Esophagus muscularis mucosa (tissue), 4 donors: ENCODE measurements at regions not wholly inside any gene's neighbourhood (a gene's known extent, or its start where the extent isn't known, plus 50 kb on each side); places are given as distances from the start of the nearest gene placed in this dataset.

Experiments used
- DNase-seq: peaks from one replicate; pipeline ENCODE4 v3.0.0-alpha.2; 2017; ENCODE audit errors: extremely low spot score
- H3K27ac ChIP-seq, 4 donors: fragments of 200-600 bp; sonication (generic); replicated peaks in 1 of 4; 1 replicate in 3 of 4; 2 replicates in 1 of 4; pipeline ENCODE4 v1.5.1; 2016 to 2019; ENCODE audit warnings: mild to moderate bottlenecking in 1 of 4
- H3K27me3 ChIP-seq, 4 donors: fragments of 200-600 bp; sonication (generic); one replicate each; pipeline versions ENCODE4 v1.5.1 to v1.6.0; 2016 to 2019
- H3K36me3 ChIP-seq, 4 donors: fragments of 200-600 bp; sonication (generic); one replicate each; pipeline ENCODE4 v1.5.1; 2016 to 2019
- H3K4me1 ChIP-seq, 4 donors: fragments of 200-600 bp; sonication (generic); one replicate each; pipeline ENCODE4 v1.5.1; 2016 to 2019
- H3K4me3 ChIP-seq, 4 donors: fragments of 200-600 bp; sonication (generic); 1 replicate in 2 of 4; 2 replicates in 2 of 4; pipeline ENCODE4 v1.5.1; 2016 to 2019; ENCODE audit warnings: mild to moderate bottlenecking in 4 of 4, moderate library complexity in 1 of 4
- H3K9me3 ChIP-seq, 4 donors: fragments of 200-600 bp; sonication (generic); 1 replicate in 3 of 4; 2 replicates in 1 of 4; pipeline ENCODE4 v1.5.1; 2016 to 2019
- CTCF ChIP-seq, 3 experiments: fragments of 200-600 bp in 2 of 3; fragments of 450-650 bp in 1 of 3; sonication (generic) in 2 of 3; IDR thresholded peaks; one replicate each; pipeline ENCODE4 v1.5.1; 2017 to 2019; ENCODE audit warnings: antibody characterized with exemption in 3 of 3, mild to moderate bottlenecking in 2 of 3, moderate library complexity in 1 of 3
- EP300 ChIP-seq: sonication (generic); formaldehyde crosslinking; IDR thresholded peaks from one replicate; pipeline ENCODE4 v1.6.1; 2017; ENCODE audit warnings: antibody characterized with exemption
- POLR2A ChIP-seq: fragments of 450-650 bp; IDR thresholded peaks from one replicate; pipeline ENCODE4 v1.6.1; 2017; ENCODE audit warnings: antibody characterized with exemption, moderate library complexity, mild to moderate bottlenecking, low read depth
- POLR2AphosphoS5 ChIP-seq, 2 donors: sonication (generic); formaldehyde crosslinking; IDR thresholded peaks; one replicate each; pipeline ENCODE4 v1.6.1; 2017; ENCODE audit warnings: antibody characterized with exemption in 2 of 2
- WGBS: methylation state at CpG from one replicate; pipeline ENCODE4 v1.1.5; 2018; 5-methylcytosine and 5-hydroxymethylcytosine counted together
- intact Hi-C: fragments of 100-400 bp; cut with DNase I; formaldehyde crosslinking; loops from one replicate; pipeline ENCODE4 v1.15.1; 2023

- 92% methylated on average over 11 of the region's 17 CpGs for WGBS
- no peak for TF ChIP-seq POLR2A
- no peak for TF ChIP-seq EP300
- TF ChIP-seq POLR2AphosphoS5 (IDR thresholded peaks at IDR 0.05), result no peak
- TF ChIP-seq CTCF (IDR thresholded peaks at IDR 0.05), result no peak
- peaks cover 0 to 7% (median 0%) of the 10 kb centered on the region in 4 donors for H3K9me3 ChIP-seq
- no peaks in the 10 kb centered on the region for H3K36me3 ChIP-seq
- H3K27ac ChIP-seq, result no peak overlapping the region
- H3K4me1 ChIP-seq, result no peaks in the 10 kb centered on the region
- intact Hi-C loops, result no loop called here
- DNase-seq, result no peak
- no peak overlapping the region for H3K4me3 ChIP-seq
- peaks cover 0 to 18% (median 0%) of the 10 kb centered on the region in 4 donors for H3K27me3 ChIP-seq
These were observed 135.0 kb upstream of the MYL2 start for GRCh38 chr12:111055181-111055880.

GRCh38 chr12:111048991-111049390, 128.6 kb upstream of the MYL2 start:
- intact Hi-C loops, result no loop called here
- TF ChIP-seq CTCF (IDR thresholded peaks at IDR 0.05) (no peak), EP300 (no peak), POLR2A (no peak), POLR2AphosphoS5 (IDR thresholded peaks at IDR 0.05) (no peak)

GRCh38 chr12:111046896-111047295, 126.5 kb upstream of the MYL2 start:
- Histone ChIP-seq H3K36me3 (no peaks in the 10 kb centered on the region), H3K4me3 (no peak overlapping the region), H3K4me1 (no peaks in the 10 kb centered on the region), H3K27me3 (peaks cover 0 to 32% (median 0%) of the 10 kb centered on the region in 4 donors), H3K9me3 (peaks cover 0 to 4% (median 0%) of the 10 kb centered on the region in 4 donors), H3K27ac (no peak overlapping the region)
- no peak for TF ChIP-seq POLR2AphosphoS5 (IDR thresholded peaks at IDR 0.05)
- no peak for TF ChIP-seq POLR2A
- no peak for DNase-seq
- WGBS, result 82% methylated on average over 17 of the region's 22 CpGs
- intact Hi-C loops, result no loop called here

More at GRCh38 chr12:111048991-111049390, 128.6 kb upstream of the MYL2 start:
- Histone ChIP-seq H3K4me1 (no peaks in the 10 kb centered on the region), H3K27me3 (peaks cover 0 to 32% (median 0%) of the 10 kb centered on the region in 4 donors), H3K36me3 (no peaks in the 10 kb centered on the region), H3K9me3 (peaks cover 0 to 7% (median 0%) of the 10 kb centered on the region in 4 donors), H3K4me3 (no peak overlapping the region), H3K27ac (no peak overlapping the region)
- WGBS, result 74% methylated on average over 2 of the region's 2 CpGs
- no peak for DNase-seq

- intact Hi-C loops, result no loop called here
These were observed 125.6 kb upstream of the MYL2 start for GRCh38 chr12:111045941-111046340.

More at GRCh38 chr12:111045941-111046340, 125.6 kb upstream of the MYL2 start:
- DNase-seq, result no peak
- WGBS, result 87% methylated on average over 7 of the region's 7 CpGs
- Histone ChIP-seq H3K27ac (no peak overlapping the region), H3K4me1 (no peaks in the 10 kb centered on the region), H3K9me3 (no peaks in the 10 kb centered on the region), H3K27me3 (peaks cover 0 to 33% (median 0%) of the 10 kb centered on the region in 4 donors), H3K4me3 (no peak overlapping the region), H3K36me3 (no peaks in the 10 kb centered on the region)
- TF ChIP-seq CTCF (IDR thresholded peaks at IDR 0.05), result no peak
- TF ChIP-seq POLR2AphosphoS5 (IDR thresholded peaks at IDR 0.05), result no peak
- no peak for TF ChIP-seq EP300
- TF ChIP-seq POLR2A, result no peak
